ENCODE measurements at regions not wholly inside any gene's neighbourhood (a gene's known extent, or its start where the extent isn't known, plus 50 kb on each side); places are given as distances from the start of the nearest gene placed in this dataset.

DNA sequence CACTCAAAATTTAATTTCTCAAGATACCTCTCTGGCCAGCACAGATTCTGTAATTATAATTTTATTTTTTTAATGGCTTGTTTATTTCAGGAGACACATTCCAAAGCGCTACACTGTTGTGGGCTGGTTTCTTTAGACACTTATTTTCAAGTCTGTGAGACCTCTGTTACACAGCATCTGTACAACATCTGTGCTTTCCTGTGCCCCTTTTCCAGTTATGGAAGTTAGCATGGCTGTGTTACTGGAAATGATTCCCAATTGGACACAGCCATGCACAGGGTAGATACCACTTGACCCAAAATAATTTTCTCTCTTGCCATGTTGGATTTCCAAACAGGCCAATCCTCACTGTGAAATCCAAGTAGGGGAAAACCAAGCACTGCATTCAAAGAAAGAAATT, 172.3 kb upstream of the ADCY1 start:
- TF ChIP-seq POLR2A (IDR thresholded peaks at IDR 0.05), result no peak
- TF ChIP-seq EP300 (IDR thresholded peaks at IDR 0.05), result no peak
- TF ChIP-seq, protein P1, sequence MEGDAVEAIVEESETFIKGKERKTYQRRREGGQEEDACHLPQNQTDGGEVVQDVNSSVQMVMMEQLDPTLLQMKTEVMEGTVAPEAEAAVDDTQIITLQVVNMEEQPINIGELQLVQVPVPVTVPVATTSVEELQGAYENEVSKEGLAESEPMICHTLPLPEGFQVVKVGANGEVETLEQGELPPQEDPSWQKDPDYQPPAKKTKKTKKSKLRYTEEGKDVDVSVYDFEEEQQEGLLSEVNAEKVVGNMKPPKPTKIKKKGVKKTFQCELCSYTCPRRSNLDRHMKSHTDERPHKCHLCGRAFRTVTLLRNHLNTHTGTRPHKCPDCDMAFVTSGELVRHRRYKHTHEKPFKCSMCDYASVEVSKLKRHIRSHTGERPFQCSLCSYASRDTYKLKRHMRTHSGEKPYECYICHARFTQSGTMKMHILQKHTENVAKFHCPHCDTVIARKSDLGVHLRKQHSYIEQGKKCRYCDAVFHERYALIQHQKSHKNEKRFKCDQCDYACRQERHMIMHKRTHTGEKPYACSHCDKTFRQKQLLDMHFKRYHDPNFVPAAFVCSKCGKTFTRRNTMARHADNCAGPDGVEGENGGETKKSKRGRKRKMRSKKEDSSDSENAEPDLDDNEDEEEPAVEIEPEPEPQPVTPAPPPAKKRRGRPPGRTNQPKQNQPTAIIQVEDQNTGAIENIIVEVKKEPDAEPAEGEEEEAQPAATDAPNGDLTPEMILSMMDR (IDR thresholded peaks at IDR 0.05), result no peak

DNA sequence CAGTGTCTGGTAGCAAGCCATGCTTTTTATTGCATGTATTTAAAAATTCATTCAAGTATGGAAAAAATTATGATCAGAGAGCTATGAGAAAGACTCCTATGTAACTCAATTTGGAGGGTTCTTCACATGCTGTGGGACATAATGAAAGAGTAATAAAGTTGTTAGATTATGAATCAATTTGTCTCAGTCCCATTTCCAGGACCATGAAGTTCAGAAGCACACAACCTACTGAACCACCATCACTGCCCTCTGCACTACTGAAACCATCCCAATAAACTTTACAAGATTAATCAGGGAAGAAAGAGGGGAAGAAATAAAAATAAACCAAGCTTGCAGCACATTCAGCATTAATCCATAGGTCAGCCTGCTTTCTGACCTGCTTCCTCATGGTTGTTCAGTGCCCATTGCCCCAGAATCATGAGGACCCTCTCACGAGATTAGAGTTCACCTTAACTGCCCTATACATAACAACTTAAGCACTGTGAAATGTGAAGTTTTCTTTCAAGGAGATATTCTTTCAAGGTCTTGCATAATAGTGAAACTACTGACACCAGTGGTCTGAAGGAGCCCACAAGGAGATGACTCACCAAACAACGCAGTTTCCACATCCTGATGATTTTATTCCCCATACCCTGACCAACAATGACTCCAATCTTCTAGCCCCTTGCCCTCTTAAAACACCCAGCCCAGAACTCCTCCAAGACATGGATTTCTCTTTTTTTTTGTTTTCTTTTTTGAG, 171.5 kb upstream of the ADCY1 start:
- TF ChIP-seq EP300 (IDR thresholded peaks at IDR 0.05) (no peak), POLR2A (IDR thresholded peaks at IDR 0.05) (no peak)
- TF ChIP-seq, protein P1 (IDR thresholded peaks at IDR 0.05), result no peak
- DNase-seq, result no peak
- H3K4me1 ChIP-seq (ENCODE audit: insufficient read depth), result no peaks in the 10 kb centered on the region
- H3K9me3 ChIP-seq, result no peaks in the 10 kb centered on the region
- no peaks in the 10 kb centered on the region for H3K27me3 ChIP-seq
- no peaks in the 10 kb centered on the region for H3K36me3 ChIP-seq
- intact Hi-C loops (cut with DNase I), result no loop called here
- 56 to 76% (median 63%) methylated on average over 2 of the region's 2 CpGs for WGBS, 3 donors
- H3K27ac ChIP-seq, result no peak overlapping the region
- H3K4me3 ChIP-seq, result no peak overlapping the region

More for the DNA sequence above, 172.3 kb upstream of the ADCY1 start:
- WGBS, 3 donors, result 58 to 74% (median 71%) methylated on average over 1 of the region's 1 CpG
- Histone ChIP-seq H3K27me3 (no peaks in the 10 kb centered on the region), H3K4me3 (no peak overlapping the region), H3K27ac (no peak overlapping the region), H3K36me3 (no peaks in the 10 kb centered on the region), H3K9me3 (no peaks in the 10 kb centered on the region), H3K4me1 (ENCODE audit: insufficient read depth) (no peaks in the 10 kb centered on the region)
- intact Hi-C loops (cut with DNase I), result no loop called here
- DNase-seq, result no peak

DNA sequence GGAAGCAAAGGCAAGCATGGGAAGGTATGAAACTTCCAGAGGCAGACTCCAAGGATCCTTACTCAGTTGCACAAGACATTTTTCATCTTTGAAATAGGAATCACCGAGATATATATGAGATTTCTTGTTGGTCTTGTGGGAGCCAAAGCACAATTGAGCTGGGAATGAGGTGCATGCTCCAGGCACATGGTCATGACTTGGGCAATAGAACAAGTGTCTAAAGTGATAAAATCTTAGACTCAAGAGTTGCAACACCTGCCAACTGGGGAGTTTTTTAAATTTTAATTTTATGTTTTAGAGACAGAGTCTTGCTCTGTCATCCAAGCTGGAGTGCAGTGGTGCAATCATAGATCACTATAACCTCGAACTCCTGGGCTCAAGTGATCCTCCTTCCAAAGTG, 169.5 kb upstream of the ADCY1 start:
- Histone ChIP-seq H3K4me1 (ENCODE audit: insufficient read depth) (no peaks in the 10 kb centered on the region), H3K9me3 (no peaks in the 10 kb centered on the region), H3K27me3 (no peaks in the 10 kb centered on the region), H3K4me3 (no peak overlapping the region), H3K27ac (no peak overlapping the region), H3K36me3 (no peaks in the 10 kb centered on the region)
- 61 to 76% (median 67%) methylated on average over 2 of the region's 2 CpGs for WGBS, 3 donors
- no peak for TF ChIP-seq POLR2A (IDR thresholded peaks at IDR 0.05)
- TF ChIP-seq EP300 (IDR thresholded peaks at IDR 0.05), result no peak
- TF ChIP-seq, protein P1 (IDR thresholded peaks at IDR 0.05), result no peak
- intact Hi-C loops (cut with DNase I), result no loop called here
- no peak for DNase-seq

DNA sequence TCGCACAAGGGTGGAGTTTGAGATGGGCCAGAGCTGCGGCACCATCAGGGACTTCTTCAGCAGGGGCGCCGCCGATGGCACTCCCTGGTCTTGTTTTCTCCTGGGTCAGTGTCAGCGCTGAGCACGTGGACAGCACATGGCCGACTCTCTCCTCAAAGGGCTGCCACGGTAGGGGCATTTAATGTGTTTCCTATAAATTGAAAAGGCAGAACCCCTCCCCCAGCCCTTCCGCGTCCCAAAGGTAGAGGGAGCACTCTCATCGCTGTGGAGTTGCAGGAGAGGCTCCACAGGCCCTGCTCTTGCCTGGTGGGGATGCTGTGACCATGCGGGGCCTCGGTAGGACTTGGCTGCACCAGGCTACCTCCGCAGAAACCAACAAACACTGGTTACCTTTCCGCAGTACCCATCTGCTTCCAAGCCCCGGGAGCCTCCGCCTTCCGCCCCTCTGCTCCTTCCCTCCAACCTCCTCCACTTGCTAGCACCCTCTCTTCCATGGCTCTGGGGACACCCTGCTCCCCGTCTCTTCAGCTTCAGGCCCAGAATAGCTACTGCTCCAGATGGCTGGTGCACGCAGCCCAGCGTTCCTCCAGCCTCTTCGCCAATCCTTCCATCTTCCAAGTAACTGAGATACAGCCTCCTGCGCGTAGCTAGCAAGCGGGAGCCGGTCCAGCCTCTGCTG, 166.3 kb upstream of the ADCY1 start:
- Histone ChIP-seq H3K9me3 (no peaks in the 10 kb centered on the region), H3K36me3 (no peaks in the 10 kb centered on the region), H3K4me3 (no peak overlapping the region), H3K27me3 (no peaks in the 10 kb centered on the region), H3K27ac (no peak overlapping the region), H3K4me1 (ENCODE audit: insufficient read depth) (no peaks in the 10 kb centered on the region)
- intact Hi-C loops (cut with DNase I), result no loop called here
- WGBS, 3 donors, result 79 to 81% (median 79%) methylated on average over 27 of the region's 27 CpGs
- TF ChIP-seq POLR2A (IDR thresholded peaks at IDR 0.05), result no peak
- TF ChIP-seq EP300 (IDR thresholded peaks at IDR 0.05), result no peak
- TF ChIP-seq, protein P1 (IDR thresholded peaks at IDR 0.05), result no peak
- DNase-seq, result no peak

Measured in ovary (tissue), 7 donors.